OCI-LY7 (cell line): ENCODE measurements at regions not wholly inside any gene's neighbourhood (a gene's known extent, or its start where the extent isn't known, plus 50 kb on each side); places are given as distances from the start of the nearest gene placed in this dataset.

Source experiments
- BruUV-seq: library from RNA; stranded (reverse); fragments of 400-500 nt; replicated peaks from 2 replicates; lab custom pipeline; 2021; lab: Mats Ljungman, UMichigan
- CTCF ChIA-PET: fragments of 300-600 bp; sonication (Branson Sonifier 250); formaldehyde crosslinking; loops from one replicate; lab custom pipeline; 2022; ENCODE audit warnings: antibody characterized with exemption; ENCODE audit not compliant: unreplicated experiment; lab: Charles Lee
- POLR2A ChIA-PET: fragments of 300-600 bp; sonication (Branson Sonifier 250); formaldehyde crosslinking; loops from one replicate; lab custom pipeline; 2022; ENCODE audit warnings: antibody characterized with exemption; lab: Charles Lee
- DNase-seq: peaks from one replicate; pipeline ENCODE4 v3.0.0-alpha.2; 2015; ENCODE audit warnings: low spot score
- H2AFZ ChIP-seq: fragments of 200-600 bp; sonication (generic), shearing (Covaris generic); 2 replicates; pipeline ENCODE4 v1.6.1; 2014; ENCODE audit warnings: mild to moderate bottlenecking, antibody characterized with exemption, low read length, moderate library complexity
- H3K27ac ChIP-seq: fragments of 200-600 bp; sonication (generic); 2 replicates; pipeline ENCODE4 v1.5.1; 2014; ENCODE audit warnings: mixed run types, low read depth, mild to moderate bottlenecking, moderate library complexity, low read length, inconsistent platforms; ENCODE audit not compliant: poor library complexity, severe bottlenecking
- H3K36me3 ChIP-seq: fragments of 200-600 bp; sonication (generic); 2 replicates; pipeline ENCODE4 v1.6.1; 2014; ENCODE audit warnings: mild to moderate bottlenecking, antibody characterized with exemption, low read length, moderate library complexity, mixed read lengths; ENCODE audit not compliant: insufficient read depth
- H3K4me1 ChIP-seq: fragments of 200-600 bp; sonication (generic); 2 replicates; pipeline ENCODE4 v1.5.1; 2014; ENCODE audit warnings: mild to moderate bottlenecking, low read length; ENCODE audit not compliant: insufficient read depth, poor library complexity, severe bottlenecking
- H3K4me2 ChIP-seq: fragments of 200-600 bp; sonication (generic); 2 replicates; pipeline ENCODE4 v1.6.1; 2014; ENCODE audit warnings: mild to moderate bottlenecking, low read length
- H3K4me3 ChIP-seq: fragments of 200-600 bp; sonication (generic); 2 replicates; pipeline ENCODE4 v1.5.1; 2014; ENCODE audit warnings: mild to moderate bottlenecking, low read depth, low read length; ENCODE audit not compliant: poor library complexity, severe bottlenecking
- H3K79me2 ChIP-seq: fragments of 200-600 bp; sonication (generic); 2 replicates; pipeline ENCODE4 v1.6.1; 2016; ENCODE audit warnings: low read depth, mild to moderate bottlenecking, low read length, moderate library complexity, mixed read lengths; ENCODE audit not compliant: insufficient read depth
- H3K9me2 ChIP-seq: fragments of 200-600 bp; sonication (generic); 2 replicates; pipeline ENCODE4 v1.6.1; 2016; ENCODE audit warnings: mild to moderate bottlenecking, low read length, mixed read lengths; ENCODE audit not compliant: insufficient read depth
- H3K9me3 ChIP-seq: fragments of 200-600 bp; sonication (generic); 2 replicates; pipeline ENCODE4 v1.6.1; 2014; ENCODE audit warnings: mild to moderate bottlenecking, mixed run types, low read length, mixed read lengths
- H4K20me1 ChIP-seq: fragments of 200-600 bp; sonication (generic); 2 replicates; pipeline ENCODE4 v1.6.1; 2014; ENCODE audit warnings: mild to moderate bottlenecking, antibody characterized with exemption, low read length, moderate library complexity, mixed read lengths; ENCODE audit not compliant: insufficient read depth
- CTCF ChIP-seq: fragments of 200-600 bp; sonication (generic); conservative IDR thresholded peaks from 2 replicates; pipeline ENCODE4 v1.5.1; 2014; ENCODE audit warnings: mild to moderate bottlenecking, antibody characterized with exemption, low read length, moderate library complexity, mixed read lengths
- EZH2phosphoT487 ChIP-seq: fragments of 200-600 bp; sonication (generic); IDR thresholded peaks from 2 replicates; pipeline ENCODE4 v1.6.1; 2018; ENCODE audit warnings: low read depth, borderline replicate concordance, mild to moderate bottlenecking, mixed run types, antibody characterized with exemption, low read length, moderate library complexity, mixed read lengths
- intact Hi-C: fragments of 100-400 bp; cut with micrococcal nuclease; formaldehyde crosslinking; loops from one replicate; pipeline ENCODE4 v1.10.0; 2022; ENCODE audit not compliant: unreplicated experiment

DNA sequence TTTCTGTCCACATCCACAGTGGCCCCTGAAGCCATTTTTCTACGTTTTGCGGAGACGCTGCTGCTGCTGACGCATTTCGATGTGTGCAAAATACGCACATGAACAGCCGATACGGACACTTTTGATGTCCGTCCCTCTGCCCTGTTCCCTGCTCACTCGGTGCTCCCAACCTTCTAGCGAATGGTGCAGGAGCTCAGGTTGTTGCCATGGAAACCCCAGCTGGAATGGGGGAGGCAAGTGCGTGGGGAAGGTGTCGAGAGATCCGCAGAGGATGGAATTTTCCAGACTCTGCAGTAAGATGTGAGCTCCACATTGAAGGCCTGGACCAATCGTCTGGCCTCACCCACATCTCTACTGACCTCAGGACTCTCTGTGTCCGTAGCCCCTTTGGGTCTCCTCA is 109.2 kb upstream of the USP29 start:
- H3K79me2 ChIP-seq = no peaks in the 10 kb centered on the region
- no peak for DNase-seq
- no peaks in the 10 kb centered on the region for H3K9me3 ChIP-seq
- H3K4me2 ChIP-seq = no peak overlapping the region
- intact Hi-C loops = no loop called here
- no peak for TF ChIP-seq EZH2phosphoT487
- TF ChIP-seq CTCF = no peak
- BruUV-seq = no TSS peak
- H2AFZ ChIP-seq = no peak overlapping the region
- H3K27ac ChIP-seq = no peak overlapping the region
- H3K4me3 ChIP-seq = no peak overlapping the region
- ChIA-PET CTCF (no interaction called here), POLR2A (no interaction called here)
- no peaks in the 10 kb centered on the region for H3K9me2 ChIP-seq
- no peaks in the 10 kb centered on the region for H3K36me3 ChIP-seq
- H3K4me1 ChIP-seq = no peaks in the 10 kb centered on the region
- no peaks in the 10 kb centered on the region for H4K20me1 ChIP-seq

DNA sequence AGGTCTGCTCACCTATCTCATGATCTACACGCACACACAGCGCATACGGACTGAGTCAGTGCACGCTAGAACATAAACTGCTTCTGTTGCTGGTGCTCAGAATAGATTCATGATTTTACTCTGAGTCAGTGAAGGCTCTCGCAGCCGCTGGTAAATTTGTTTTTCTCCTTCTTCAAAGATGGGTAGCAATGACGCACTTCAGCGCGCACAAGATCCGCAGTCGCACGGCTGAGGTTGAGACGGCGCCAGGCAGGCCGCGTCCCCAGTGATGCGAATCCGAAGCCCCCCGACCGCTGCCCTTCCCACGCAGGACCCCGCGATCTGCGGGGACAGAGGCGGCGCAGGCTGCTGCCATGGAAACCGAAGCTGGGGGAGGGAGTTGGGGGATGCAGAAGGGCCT is 103.7 kb upstream of the USP29 start:
- TF ChIP-seq EZH2phosphoT487 (no peak), CTCF (no peak)
- Histone ChIP-seq H3K4me3 (no peak overlapping the region), H3K9me3 (no peaks in the 10 kb centered on the region), H3K4me2 (no peak overlapping the region), H3K36me3 (no peaks in the 10 kb centered on the region), H3K27ac (no peak overlapping the region), H3K4me1 (no peaks in the 10 kb centered on the region), H3K9me2 (no peaks in the 10 kb centered on the region), H2AFZ (no peak overlapping the region), H3K79me2 (no peaks in the 10 kb centered on the region), H4K20me1 (no peaks in the 10 kb centered on the region)
- DNase-seq = no peak
- CTCF ChIA-PET = no interaction called here
- intact Hi-C loops = no loop called here
- POLR2A ChIA-PET = no interaction called here
- BruUV-seq = no TSS peak

GRCh38 chr19:57016491-57016890 is 103.3 kb upstream of the USP29 start:
- no peak overlapping the region for H2AFZ ChIP-seq
- no peaks in the 10 kb centered on the region for H3K9me2 ChIP-seq
- ChIA-PET CTCF (no interaction called here), POLR2A (no interaction called here)
- H3K9me3 ChIP-seq = no peaks in the 10 kb centered on the region
- H3K36me3 ChIP-seq = no peaks in the 10 kb centered on the region
- no peaks in the 10 kb centered on the region for H3K4me1 ChIP-seq
- no peak for DNase-seq
- H3K27ac ChIP-seq = no peak overlapping the region
- H3K79me2 ChIP-seq = no peaks in the 10 kb centered on the region
- no peak for TF ChIP-seq EZH2phosphoT487
- no peak for TF ChIP-seq CTCF
- intact Hi-C loops = no loop called here
- H3K4me2 ChIP-seq = no peak overlapping the region
- H3K4me3 ChIP-seq = no peak overlapping the region
- no TSS peak for BruUV-seq
- no peaks in the 10 kb centered on the region for H4K20me1 ChIP-seq
